ENCODE measurements at regions not wholly inside any gene's neighbourhood (a gene's known extent, or its start where the extent isn't known, plus 50 kb on each side); places are given as distances from the start of the nearest gene placed in this dataset.

DNA sequence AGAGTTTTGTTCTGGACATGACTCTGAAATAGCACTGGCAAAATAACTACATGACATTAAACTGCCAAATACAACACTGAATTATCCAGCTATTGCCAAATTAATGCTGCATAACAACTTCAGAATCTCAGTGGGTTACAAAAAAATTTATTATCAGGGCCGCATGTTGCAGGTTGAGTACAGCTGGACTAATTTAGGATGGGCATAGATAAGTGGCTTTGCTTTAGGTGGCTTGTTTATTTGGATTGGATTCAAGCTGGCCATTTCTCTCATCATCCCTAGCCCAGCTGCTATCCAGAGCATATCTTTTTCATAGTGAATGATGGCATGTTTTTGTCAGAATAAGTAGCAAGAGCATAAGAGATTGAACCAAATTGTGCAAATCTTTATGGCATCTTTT lies 1277.1 kb downstream of the REEP3 start:
- TF ChIP-seq, protein P1, sequence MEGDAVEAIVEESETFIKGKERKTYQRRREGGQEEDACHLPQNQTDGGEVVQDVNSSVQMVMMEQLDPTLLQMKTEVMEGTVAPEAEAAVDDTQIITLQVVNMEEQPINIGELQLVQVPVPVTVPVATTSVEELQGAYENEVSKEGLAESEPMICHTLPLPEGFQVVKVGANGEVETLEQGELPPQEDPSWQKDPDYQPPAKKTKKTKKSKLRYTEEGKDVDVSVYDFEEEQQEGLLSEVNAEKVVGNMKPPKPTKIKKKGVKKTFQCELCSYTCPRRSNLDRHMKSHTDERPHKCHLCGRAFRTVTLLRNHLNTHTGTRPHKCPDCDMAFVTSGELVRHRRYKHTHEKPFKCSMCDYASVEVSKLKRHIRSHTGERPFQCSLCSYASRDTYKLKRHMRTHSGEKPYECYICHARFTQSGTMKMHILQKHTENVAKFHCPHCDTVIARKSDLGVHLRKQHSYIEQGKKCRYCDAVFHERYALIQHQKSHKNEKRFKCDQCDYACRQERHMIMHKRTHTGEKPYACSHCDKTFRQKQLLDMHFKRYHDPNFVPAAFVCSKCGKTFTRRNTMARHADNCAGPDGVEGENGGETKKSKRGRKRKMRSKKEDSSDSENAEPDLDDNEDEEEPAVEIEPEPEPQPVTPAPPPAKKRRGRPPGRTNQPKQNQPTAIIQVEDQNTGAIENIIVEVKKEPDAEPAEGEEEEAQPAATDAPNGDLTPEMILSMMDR (conservative IDR thresholded peaks at IDR 0.05; ENCODE audit: low read depth, low read length) = no peak
- no peak for TF ChIP-seq EZH2 (IDR thresholded peaks at IDR 0.05; ENCODE audit: borderline replicate concordance, low read depth, low read length, poor library complexity, severe bottlenecking)

Measured in A673 (cell line).